ENCODE measurements at regions not wholly inside any gene's neighbourhood (a gene's known extent, or its start where the extent isn't known, plus 50 kb on each side); places are given as distances from the start of the nearest gene placed in this dataset.
"Not testable (repeated sequence)": the region's sequence is repeated elsewhere in the genome, so short reads cannot be mapped to it uniquely, and the experiment has no call there.

DNA sequence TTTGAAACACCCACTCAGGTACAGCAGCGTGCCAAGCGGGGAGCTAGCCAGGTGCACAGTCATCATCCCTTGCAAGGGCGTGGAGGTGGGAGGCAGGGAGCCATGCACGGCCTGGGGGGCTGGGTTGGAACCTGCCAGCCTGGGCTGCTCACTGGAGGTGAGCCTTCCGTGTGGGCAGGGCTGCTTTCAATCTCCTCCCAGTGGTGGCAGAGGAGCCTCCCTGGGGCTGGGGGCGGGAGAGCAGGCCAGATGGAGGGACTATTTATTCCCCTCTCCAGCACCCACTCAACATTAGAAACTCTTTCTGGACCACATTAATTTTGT is 90.3 kb downstream of the KATNIP start:
- peaks cover 0 to 19% (median 0%) of the 10 kb centered on the region in 4 donors for H3K36me3 ChIP-seq (ENCODE audit: control insufficient read depth in 4 of 4, insufficient read depth in 4 of 4, low read length in 4 of 4)
- ATAC-seq (ENCODE audit: insufficient read depth, low FRiP score): no peak
- DNase-seq: peak in 1 of 3 donors; percentile 7
- TF ChIP-seq, protein P1, sequence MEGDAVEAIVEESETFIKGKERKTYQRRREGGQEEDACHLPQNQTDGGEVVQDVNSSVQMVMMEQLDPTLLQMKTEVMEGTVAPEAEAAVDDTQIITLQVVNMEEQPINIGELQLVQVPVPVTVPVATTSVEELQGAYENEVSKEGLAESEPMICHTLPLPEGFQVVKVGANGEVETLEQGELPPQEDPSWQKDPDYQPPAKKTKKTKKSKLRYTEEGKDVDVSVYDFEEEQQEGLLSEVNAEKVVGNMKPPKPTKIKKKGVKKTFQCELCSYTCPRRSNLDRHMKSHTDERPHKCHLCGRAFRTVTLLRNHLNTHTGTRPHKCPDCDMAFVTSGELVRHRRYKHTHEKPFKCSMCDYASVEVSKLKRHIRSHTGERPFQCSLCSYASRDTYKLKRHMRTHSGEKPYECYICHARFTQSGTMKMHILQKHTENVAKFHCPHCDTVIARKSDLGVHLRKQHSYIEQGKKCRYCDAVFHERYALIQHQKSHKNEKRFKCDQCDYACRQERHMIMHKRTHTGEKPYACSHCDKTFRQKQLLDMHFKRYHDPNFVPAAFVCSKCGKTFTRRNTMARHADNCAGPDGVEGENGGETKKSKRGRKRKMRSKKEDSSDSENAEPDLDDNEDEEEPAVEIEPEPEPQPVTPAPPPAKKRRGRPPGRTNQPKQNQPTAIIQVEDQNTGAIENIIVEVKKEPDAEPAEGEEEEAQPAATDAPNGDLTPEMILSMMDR (IDR thresholded peaks at IDR 0.05; ENCODE audit: control extremely low read depth, extremely low read depth): no peak
- H3K27ac ChIP-seq (ENCODE audit: low read depth in 1 of 2, low read length in 1 of 2): no peak overlapping the region
- no peak overlapping the region for H3K9ac ChIP-seq (ENCODE audit: insufficient read depth in 1 of 2, low read length in 2 of 2)
- no peaks in the 10 kb centered on the region for H3K27me3 ChIP-seq (ENCODE audit: control insufficient read depth in 3 of 3, insufficient read depth in 3 of 3, low read length in 2 of 3)
- 91 to 93% methylated on average over 6 of the region's 6 CpGs for WGBS, 2 donors
- peaks cover 0 to 15% (median 0%) of the 10 kb centered on the region in 5 donors for H3K4me1 ChIP-seq (ENCODE audit: control insufficient read depth in 5 of 5, insufficient read depth in 5 of 5, low read length in 5 of 5)
- H3K9me3 ChIP-seq (ENCODE audit: control insufficient read depth in 4 of 4, insufficient read depth in 3 of 4, low read length in 3 of 4): peaks cover 0 to 3% (median 0%) of the 10 kb centered on the region in 4 donors
- H3K4me3 ChIP-seq: no peak overlapping the region

DNA sequence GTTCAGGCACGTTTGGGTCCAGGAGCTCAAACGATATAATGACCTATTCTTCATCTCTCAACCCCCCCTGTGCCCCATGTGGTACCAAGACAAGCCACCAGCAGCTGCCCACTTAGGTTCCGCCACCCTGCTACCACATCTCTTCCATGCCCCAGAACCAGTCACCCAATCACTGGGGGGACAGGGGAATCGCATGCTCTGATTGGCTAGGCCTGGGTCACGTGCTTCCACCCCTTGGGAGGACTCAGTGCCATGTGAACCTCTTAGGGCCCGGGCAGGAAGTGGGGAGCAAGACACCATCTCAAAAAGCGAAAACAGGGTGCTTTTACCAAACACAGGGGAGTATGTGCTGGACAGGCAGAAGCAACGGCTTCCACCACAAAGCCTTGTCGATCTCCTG is 91.3 kb downstream of the KATNIP start:
- 95 to 96% methylated on average over 9 of the region's 9 CpGs for WGBS, 2 donors
- DNase-seq: peak in 1 of 3 donors; percentile 10
- no peak overlapping the region for H3K4me3 ChIP-seq
- no peak for ATAC-seq (ENCODE audit: insufficient read depth, low FRiP score)
- TF ChIP-seq, protein P1 (IDR thresholded peaks at IDR 0.05; ENCODE audit: control extremely low read depth, extremely low read depth): no peak
- H3K9me3 ChIP-seq (ENCODE audit: control insufficient read depth in 4 of 4, insufficient read depth in 3 of 4, low read length in 3 of 4): peaks cover 0 to 3% (median 0%) of the 10 kb centered on the region in 4 donors
- peaks cover 0 to 19% (median 0%) of the 10 kb centered on the region in 4 donors for H3K36me3 ChIP-seq (ENCODE audit: control insufficient read depth in 4 of 4, insufficient read depth in 4 of 4, low read length in 4 of 4)
- H3K4me1 ChIP-seq (ENCODE audit: control insufficient read depth in 5 of 5, insufficient read depth in 5 of 5, low read length in 5 of 5): peaks cover 0 to 13% (median 0%) of the 10 kb centered on the region in 5 donors
- no peaks in the 10 kb centered on the region for H3K27me3 ChIP-seq (ENCODE audit: control insufficient read depth in 3 of 3, insufficient read depth in 3 of 3, low read length in 2 of 3)
- no peak overlapping the region for H3K27ac ChIP-seq (ENCODE audit: low read depth in 1 of 2, low read length in 1 of 2)
- H3K9ac ChIP-seq (ENCODE audit: insufficient read depth in 1 of 2, low read length in 2 of 2): no peak overlapping the region

DNA sequence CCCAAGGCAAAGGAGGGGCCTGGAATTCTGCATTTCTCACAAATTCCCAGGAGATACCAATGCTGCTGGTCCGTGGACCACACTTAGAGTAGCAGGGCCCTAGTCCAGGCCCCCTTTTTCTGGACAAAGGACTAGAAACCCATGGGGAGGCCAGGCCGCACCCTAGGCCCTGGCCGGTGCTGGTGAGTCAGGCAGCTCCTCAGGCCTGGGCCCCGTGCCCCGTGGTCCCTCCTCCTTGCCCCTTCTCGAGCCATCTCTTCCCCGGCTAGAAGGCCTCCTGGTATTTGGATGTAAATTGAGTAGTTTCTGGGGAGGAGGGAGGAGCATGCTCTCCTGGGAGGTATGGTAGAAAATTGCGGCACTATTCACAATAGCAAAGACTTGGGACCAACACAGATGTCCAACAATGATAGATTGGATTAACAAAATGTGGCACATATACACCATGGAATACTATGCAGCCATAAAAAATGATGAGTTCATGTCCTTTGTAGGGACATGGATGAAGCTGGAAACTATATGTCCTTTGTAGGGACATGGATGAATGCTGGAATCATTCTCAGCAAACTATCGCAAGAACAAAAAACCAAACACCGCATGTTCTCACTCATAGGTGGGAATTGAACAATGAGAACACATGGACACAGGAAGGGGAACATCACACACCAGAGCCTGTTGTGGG is 91.9 kb downstream of the KATNIP start:
- H3K9ac ChIP-seq (ENCODE audit: insufficient read depth in 1 of 2, low read length in 2 of 2); H3K4me3 ChIP-seq; ATAC-seq (ENCODE audit: insufficient read depth, low FRiP score); H3K27me3 ChIP-seq (ENCODE audit: control insufficient read depth in 3 of 3, insufficient read depth in 3 of 3, low read length in 2 of 3); H3K9me3 ChIP-seq (ENCODE audit: control insufficient read depth in 4 of 4, insufficient read depth in 3 of 4, low read length in 3 of 4); H3K27ac ChIP-seq (ENCODE audit: low read depth in 1 of 2, low read length in 1 of 2); H3K4me1 ChIP-seq (ENCODE audit: control insufficient read depth in 5 of 5, insufficient read depth in 5 of 5, low read length in 5 of 5): not testable (repeated sequence)
- peaks cover 0 to 19% (median 0%) of the 10 kb centered on the region in 4 donors for H3K36me3 ChIP-seq (ENCODE audit: control insufficient read depth in 4 of 4, insufficient read depth in 4 of 4, low read length in 4 of 4)
- 96 to 97% methylated on average over 10 of the region's 10 CpGs for WGBS, 2 donors
- DNase-seq: peak in 1 of 3 donors; percentile 3

DNA sequence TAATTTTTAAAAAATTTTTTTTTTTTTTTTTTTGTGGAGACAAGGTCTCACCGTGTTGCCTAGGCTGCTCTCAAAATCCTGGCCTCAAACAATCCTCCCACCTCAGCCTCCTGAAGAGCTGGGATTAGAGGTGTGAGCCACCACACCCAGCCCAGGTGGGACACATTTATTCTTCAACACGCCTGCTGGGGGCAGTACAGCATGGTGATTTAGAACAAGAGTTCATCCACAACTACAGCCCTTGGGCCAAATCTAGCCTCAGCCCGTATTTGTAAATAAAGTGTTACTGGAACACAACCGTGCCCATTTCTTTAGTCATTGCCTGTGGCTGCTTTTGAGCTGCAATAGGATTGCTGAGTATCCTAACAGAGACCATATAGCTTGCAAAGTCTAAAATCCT is 92.8 kb downstream of the KATNIP start:
- Histone ChIP-seq H3K4me1 (ENCODE audit: control insufficient read depth in 5 of 5, insufficient read depth in 5 of 5, low read length in 5 of 5) (peaks cover 0 to 4% (median 0%) of the 10 kb centered on the region in 5 donors), H3K27me3 (ENCODE audit: control insufficient read depth in 3 of 3, insufficient read depth in 3 of 3, low read length in 2 of 3) (no peaks in the 10 kb centered on the region), H3K9me3 (ENCODE audit: control insufficient read depth in 4 of 4, insufficient read depth in 3 of 4, low read length in 3 of 4) (peaks cover 0 to 3% (median 0%) of the 10 kb centered on the region in 4 donors), H3K36me3 (ENCODE audit: control insufficient read depth in 4 of 4, insufficient read depth in 4 of 4, low read length in 4 of 4) (peaks cover 0 to 18% (median 0%) of the 10 kb centered on the region in 4 donors), H3K9ac (ENCODE audit: insufficient read depth in 1 of 2, low read length in 2 of 2) (no peak overlapping the region), H3K4me3 (no peak overlapping the region), H3K27ac (ENCODE audit: low read depth in 1 of 2, low read length in 1 of 2) (no peak overlapping the region)
- DNase-seq (no peak), ATAC-seq (ENCODE audit: insufficient read depth, low FRiP score) (no peak)
- TF ChIP-seq, protein P1 (IDR thresholded peaks at IDR 0.05; ENCODE audit: control extremely low read depth, extremely low read depth): no peak
- WGBS, 2 donors: 77 to 83% methylated on average over 4 of the region's 4 CpGs
